Stimulated activated CD8-positive, alpha-beta memory T cell treated with anti-CD3 and anti-CD28 coated beads, Interleukin-4, amount 100 ng/mL, for 24 hours (primary cell): ENCODE measurements at regions not wholly inside any gene's neighbourhood (a gene's known extent, or its start where the extent isn't known, plus 50 kb on each side); places are given as distances from the start of the nearest gene placed in this dataset.
"Not testable (repeated sequence)": the region's sequence is repeated elsewhere in the genome, so short reads cannot be mapped to it uniquely, and the experiment has no call there.

Experiments
- DNase-seq: peaks from one replicate; pipeline ENCODE4 v3.0.0-alpha.2; 2020; ENCODE audit warnings: low read depth

DNA sequence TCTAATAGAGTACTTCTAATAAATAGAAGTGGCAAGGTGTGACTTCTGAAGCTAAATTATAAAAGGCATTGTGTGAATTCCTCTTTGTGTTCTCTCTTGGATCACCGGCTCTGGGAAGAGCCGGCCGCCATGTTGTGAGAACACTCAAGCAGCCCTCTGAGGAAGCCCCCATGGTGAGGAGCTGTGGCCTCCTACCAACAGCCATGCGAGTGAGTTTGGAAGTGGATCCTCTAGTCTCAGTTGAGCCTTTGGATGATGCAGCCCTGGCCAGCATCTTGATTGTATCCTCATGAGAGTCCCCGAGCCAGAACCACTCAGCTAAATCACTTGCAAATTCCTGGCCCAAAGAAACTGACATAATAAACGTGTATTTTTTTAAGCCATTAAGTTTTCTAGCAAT is 94.5 kb upstream of the CARD11 start:
- no peak for DNase-seq

DNA sequence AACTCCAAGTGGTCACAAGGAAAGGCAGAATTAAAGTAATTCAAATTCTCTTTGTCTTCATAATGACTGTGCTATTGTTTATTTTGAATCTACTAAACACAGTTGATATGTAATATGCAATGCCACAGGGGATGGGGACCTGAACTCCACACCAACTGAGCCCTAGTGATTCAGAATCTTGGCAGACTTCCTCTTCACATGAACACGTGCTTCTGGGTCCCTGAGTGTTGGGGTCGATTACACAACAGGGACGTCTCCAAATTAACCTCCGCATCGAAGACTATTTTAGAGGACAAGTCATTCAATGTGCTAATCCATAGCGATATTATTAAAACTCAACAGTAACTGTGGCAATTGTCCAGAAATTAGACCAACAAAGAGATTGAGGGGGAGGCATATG is 95.3 kb upstream of the CARD11 start:
- no peak for DNase-seq

DNA sequence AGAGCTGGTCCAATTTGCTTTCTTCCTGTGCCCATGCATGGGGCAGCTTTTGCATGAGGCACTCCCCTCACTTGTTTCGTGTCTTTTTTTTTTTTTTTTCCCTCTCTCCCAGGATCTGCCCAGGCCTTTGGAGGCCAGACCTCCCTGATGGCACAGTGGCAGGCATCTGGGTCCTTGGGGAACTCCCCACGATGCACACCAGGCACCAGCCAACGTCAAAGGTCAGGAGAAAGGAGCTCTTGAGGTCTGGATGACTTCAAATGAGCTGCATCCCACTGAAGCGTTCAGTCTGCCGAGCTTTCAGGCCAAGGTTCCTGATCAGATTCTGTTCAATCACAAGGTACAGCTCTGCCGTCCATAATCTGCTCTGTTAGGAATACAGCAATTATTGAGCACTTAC is 97.2 kb upstream of the CARD11 start:
- DNase-seq = no peak

DNA sequence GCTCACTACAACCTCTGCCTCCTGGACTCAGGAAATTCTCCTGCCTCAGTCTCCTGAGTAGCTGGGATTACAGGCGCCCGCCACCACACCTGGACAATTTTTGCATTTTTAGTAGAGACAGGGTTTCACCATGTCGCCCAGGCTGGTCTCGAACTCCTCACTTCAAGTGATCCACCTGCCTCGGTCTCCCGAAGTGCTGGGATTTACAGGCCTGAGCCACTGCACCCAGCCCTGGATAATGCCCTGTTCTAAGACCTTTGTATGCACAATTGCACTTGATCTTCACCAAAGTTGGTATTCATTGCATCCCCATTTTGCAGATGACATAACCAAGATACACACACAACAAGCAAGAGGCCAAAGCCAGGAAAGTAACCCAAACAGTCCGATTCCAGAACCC is 97.7 kb upstream of the CARD11 start:
- no peak for DNase-seq

DNA sequence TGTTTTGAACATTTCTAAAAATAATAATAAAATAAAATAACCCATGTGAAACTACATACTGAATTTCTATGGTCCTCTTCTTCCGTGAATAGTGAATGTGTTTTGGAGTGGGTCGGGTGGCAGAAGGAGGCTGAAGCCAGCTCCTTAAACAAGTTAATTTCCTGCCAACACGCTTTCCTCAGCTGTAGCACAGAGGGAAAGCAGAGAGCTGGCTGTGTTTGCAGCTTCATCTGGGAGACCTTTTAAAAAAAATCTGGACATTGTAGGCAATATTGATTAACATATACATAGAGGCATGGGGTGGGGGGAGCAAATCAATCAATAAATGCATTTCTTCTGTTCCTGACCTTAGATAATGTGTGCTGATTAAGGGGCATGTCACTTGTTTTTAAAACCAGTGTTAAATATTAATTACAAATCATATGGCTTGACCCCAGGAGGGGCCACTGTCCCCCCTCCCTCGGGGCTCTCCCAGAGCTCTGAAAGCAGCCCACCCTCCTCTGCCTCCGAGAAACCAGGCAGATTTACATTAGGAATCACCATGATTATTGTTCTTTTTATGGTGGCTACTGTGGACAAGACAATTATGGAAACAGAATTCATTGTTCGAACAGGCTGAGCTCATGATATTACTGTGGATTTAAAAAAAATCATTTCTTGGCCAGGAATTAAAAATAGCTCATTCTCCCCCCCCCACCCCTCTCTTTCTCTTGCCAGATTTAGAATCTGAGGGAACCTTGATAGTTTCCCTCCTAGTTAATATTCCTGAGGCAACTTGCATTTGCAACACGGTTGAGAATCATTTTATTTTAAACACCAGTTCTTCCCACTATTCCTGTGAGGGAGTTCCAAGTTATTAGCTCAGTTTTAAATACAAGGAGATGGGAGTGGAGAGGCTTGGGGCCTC is 100.5 kb upstream of the CARD11 start:
- no peak for DNase-seq

DNA sequence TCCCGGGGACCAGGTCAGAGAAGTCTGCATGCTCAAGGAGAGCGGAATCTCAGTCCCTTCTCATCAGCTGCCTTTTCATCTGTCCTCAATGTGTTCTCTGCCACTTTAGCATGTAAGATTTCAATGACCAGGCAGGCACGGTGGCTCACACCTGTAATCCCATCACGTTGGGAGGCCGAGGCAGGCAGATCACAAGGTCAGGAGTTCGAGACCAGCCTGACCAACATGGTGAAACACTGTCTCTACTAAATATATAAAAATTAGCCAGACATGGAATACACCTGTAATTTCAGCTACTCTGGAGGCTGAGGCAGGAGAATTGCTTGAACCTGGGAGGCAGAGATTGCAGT is 101.1 kb upstream of the CARD11 start:
- not testable (repeated sequence) for DNase-seq

DNA sequence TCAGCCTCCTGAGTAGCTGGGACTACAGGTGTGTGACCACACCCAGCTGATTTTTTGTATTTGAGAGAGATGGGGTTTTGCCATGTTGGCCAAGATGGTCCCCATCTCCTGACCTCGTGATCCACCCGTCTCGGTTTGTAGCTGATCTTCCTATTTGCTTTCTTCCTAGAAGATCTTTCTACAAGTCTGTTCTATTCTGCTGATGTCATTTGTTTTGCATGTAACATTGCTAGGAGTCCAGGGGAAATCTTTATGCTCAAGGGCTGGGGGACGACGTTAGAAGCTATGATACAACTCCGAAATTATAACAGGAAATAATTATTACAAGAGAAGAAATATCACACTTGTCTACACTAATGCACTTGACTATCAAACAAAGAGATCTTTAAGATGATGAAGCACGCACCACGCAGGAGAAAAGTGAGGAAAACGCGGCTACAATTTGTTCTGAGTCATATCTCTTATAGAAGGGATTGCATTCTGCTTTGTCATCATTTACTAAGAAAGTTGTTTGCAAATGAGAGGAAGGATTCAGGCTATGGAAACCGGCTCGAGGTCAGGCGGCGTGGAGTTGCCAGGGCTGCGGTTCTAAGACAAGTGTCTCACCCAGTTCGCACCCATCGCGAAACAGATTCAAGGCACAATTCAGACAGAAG is 103.0 kb upstream of the CARD11 start:
- DNase-seq = no peak

DNA sequence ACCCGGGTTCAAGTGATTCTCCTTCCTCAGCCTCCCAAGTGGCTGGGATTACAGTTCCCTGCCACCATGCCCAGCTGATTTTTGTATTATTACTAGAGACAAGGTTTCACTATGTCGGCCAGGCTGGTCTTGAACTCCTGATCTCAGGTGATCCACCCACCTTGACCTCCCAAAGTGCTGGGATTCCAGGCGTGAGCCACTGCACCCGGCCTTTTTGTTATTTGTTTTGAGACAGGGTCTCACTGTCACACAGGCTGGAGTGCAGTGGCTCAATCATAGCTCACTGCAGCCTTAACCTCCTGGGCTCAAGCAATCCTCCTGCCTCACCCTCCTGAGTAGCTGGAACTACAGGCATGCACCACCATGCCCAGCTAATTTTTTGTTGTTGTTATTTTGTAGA is 104.8 kb upstream of the CARD11 start:
- not testable (repeated sequence) for DNase-seq

DNA sequence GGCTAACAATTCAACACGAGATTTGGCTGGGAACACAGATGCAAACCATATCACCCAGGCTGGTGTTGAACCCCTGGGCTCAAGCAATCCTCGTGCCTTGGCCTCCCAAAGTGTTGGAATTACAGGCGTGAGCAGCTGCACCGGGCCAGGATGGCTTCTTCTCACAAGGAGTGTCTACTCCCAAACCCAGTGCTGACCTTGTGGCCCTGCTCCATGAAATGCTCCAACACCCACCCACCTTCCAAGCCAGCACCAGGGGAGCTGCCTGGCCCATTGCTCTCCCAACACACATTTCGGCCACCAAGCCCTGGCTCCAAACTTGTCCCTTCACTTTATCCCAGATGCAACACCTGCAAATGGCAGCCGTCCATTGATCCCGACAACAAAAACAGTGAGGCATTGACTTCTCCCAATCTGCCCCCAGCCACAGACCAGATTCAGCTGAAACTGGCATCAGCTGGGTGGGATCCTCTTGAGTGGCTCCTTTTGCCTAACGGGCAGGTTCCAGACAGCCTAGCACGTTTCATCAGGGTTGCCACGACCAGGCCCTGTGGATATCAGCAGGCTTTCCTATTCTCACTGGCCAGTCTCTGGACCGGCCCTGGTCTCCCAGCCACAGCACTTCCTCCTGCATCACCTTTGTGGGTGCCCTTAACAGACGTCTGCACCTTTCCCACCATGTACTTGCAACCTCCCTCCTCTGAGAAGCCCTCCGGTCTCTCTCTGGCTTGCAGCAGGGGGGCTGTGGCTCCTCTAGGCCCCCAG is 105.7 kb upstream of the CARD11 start:
- DNase-seq = no peak

DNA sequence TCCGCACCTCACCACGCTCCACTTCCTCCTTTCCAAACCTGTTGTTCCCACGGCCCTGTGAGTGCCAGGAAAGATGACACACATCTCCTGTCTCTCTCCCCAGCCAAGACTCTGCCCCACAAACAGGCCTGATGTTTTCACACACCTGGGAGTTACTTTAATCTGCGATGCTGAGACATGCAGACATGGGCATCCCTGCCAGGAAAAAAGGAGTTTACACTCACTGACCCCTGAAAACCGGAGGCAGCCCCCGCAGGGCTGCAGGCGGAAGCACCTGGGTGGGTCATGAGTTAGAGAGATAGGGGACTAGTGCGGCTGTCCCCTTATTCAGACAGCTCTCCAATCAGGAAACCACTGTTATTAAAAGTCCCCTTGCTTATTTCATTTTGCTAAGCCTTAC is 106.4 kb upstream of the CARD11 start:
- no peak for DNase-seq

DNA sequence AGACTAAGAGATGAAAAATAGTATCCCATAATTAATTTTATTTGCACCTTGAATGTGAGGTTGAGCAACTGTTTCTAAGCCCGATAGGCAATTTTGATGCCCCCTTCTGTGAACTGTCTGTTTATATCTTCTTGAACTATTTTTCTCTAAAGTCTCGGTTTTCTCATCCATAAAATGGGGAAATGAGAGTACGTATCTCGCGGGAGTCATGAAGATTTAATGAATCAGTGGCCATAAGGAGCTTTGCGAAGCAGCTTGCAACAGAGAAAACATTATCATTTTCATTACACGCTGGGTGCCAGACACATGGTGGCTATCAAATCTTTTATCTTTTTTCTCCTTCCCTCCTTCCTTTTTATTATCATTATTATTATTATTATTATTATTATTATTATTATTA is 108.1 kb upstream of the CARD11 start:
- DNase-seq = no peak

DNA sequence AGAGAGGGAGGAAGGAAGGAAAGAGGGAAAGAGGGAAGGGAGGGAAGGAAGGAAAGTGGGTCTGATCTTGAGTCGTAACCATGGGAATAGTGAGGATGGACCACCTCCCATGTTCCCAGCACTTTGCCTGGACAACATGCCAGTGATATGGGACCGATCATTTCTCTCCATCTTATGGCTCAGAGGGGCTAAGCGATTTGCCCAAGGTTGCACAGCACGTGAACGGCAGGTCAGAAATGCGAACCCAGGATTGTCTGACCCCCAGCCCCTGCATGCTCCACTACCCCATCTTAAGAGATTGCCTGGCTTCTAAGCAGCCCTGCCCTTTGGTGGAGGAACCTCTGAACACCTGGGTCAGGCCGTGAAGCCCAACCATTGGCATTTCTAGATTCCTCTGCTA is 109.0 kb upstream of the CARD11 start:
- DNase-seq = no peak

DNA sequence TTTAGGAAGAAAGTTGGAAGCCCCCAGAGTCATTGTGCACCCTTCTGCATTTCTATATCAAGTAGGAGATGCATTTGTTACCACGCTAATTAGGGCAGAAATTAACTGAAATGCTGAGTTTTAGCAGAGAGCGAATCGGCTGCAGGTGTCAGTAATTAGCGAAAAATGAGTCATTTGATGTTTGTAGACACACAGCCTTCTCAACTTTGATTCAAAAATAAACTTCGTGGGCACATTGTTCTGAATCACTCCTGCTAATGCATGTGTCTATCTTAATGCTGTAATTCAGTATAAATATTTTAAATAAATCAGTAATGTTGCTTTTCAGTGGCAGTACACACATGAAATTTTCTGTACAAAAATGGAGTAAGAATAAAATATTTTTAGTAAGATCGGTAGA is 109.5 kb upstream of the CARD11 start:
- no peak for DNase-seq

DNA sequence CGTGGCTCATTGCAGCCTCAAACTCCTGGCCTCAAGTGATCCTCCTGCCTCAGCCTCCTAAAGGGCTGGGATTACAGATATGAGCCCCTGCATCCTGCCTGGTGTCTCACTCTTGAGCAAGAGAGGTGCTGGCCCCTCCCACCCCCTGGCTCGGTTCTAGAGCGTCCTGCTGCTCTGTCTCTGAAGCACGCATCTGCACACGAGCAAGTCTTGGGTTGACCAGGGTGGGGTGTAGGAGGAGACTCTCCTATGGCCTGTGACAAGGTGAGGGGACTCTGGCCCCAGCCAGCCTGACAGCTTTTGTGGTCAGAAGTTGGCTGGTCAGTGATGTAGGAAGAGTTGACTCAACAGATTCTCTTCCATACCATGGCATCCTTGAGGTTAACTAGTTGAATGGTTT is 110.7 kb upstream of the CARD11 start:
- DNase-seq = no peak

DNA sequence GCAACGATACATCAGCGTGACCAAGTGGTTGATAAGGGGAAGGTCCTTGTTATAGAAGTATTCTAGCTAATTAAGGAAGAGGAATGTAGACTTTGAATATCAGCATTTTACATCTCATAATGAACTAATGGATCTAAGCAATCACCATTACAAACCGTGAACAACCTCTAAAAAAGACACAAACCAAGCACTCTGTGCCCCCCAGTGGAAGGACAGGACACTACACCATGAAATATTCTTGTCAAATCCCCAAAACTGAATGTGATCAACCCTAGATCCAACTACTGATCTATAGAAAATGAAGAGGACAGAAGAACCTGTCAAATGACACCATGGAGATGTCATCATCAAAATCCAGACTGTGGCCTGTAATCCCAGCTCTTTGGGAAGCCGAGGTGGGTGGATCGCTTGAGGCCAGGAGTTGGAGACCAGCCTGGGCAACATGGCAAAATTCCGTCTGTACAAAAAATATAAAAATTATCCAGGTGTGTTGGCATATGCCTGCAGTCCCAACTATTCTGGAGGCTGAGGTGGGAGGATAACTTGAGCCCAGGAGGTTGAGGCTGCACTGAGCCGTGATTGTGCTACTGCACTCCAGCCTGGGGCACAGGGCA is 111.3 kb upstream of the CARD11 start:
- peak; percentile 17 for DNase-seq

DNA sequence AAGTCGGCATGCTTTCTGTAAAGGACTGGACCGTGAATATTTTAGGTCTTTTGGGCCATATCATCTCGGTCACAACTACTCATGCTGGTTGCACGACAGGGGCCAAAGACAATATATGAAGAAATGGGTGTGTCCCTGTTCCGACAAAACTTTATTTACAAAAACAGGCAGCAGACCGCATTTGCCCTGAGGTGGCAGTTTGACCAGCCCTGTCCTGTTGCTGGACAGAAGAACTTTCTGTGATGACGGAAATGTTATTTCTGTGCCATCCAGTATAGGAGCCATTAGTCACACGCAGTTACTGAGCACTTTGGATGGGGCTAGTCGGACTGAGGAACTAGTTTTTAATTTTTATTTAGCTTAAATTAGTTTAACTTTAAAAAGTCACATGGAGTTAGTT is 112.8 kb upstream of the CARD11 start:
- no peak for DNase-seq

DNA sequence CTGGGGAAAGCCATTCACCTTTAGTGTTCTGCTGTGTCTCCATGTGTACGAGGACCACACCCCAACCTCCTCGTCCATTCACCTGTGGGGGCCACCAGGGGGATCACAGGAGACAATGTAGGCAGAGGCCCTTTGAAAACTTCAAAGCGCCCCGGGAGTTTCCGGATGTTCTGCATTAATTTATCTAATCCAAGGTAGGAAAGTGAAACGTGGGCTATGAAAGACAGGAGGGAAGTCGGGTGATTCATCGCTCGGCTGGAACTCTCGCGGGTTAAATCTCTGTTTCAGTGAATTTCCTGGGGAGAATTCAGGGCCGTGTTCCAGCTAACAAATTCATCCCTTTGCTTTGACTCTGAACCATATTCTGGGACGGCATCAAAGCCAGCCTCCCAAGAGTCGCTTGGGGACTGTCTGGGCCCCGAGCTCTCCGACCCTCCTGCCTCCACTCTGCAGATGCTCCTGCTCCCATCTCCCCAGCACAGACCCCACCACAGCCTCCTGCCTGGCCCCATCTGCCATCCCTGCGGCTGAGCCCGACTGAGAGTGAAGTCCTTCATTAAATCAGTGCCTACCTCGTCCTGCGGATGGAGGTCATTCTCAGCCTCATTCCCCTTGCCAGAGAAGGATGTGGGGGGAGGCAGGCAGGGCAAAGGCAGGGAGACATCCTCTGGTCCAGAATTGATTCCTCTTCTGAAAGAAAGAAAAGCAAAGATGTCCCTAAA is 114.1 kb upstream of the CARD11 start:
- DNase-seq = no peak

DNA sequence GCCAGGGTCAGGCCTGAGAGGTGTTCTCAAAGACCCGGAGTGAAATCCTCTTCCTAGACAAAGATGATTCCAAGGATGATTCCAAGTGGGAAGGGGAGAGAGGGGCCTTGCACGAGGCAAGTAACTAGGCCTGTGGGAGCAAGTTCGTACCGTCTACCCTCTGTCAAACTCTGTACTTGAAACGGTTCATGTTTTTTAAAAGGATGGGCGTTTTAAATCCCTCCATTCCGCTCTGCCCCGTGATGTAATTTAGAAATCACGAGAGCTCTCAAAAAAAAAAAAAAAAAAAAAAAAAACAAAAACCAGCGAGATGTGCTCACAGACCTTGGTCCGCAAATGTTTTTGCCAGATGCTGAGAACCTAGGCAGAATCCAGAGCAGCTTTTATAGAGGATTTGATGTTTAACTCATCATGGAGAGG is 114.7 kb upstream of the CARD11 start:
- no peak for DNase-seq

DNA sequence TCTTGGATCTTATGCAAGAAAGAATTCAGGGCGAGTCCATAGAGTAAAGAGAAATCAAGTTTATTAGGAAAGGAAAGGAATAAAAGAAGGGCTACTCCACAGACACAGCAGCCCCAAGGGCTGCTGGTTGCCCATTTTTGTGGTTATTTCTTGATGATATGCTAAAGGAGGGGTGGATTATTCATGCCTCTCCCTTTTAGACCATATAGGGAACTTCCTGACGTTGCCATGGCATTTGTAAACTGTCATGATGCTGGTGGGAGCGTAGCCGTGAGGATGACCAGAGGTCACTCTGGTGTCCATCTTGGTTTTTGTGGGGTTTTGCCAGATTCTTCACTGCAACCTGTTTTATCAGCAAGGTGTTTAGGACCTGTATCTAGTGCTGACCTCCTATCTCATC is 115.4 kb upstream of the CARD11 start:
- DNase-seq = no peak

DNA sequence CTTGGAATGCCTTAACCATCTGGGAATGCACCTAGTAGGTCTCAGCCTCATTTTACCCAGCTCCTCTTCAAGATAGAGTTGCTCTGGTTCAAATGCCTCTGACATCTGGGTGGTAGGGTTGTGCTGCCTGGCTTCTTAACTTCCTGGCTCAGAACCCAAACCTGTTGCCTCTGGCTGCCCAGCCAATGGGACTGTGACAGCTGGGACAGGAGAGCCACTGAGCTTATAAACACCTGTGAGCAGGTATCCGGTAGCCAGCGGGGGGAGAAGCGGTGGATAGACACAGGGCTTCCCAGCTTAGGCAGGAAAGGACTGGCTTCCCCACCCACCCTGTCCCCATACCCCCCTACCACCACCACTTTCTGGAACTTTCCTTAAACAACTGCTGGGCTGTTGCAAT is 115.8 kb upstream of the CARD11 start:
- DNase-seq = no peak

DNA sequence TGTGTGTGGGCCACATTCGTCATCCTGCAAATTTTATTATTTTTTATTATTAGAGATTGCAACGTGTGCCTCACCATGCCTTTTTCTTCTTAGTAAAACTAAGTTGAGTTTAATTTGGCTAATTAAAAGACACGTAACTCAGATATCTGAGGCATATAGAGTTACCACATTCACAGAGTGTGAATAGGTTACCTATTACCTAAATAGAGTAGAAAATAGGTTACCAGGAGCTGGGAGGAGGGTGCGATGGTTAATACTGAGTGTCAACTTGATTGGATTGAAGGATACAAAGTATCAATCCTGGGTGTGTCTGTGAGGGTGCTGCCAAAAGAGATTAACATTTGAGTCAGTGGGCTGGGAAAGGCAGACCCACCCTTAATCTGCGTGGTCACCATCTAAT is 116.3 kb upstream of the CARD11 start:
- not testable (repeated sequence) for DNase-seq

DNA sequence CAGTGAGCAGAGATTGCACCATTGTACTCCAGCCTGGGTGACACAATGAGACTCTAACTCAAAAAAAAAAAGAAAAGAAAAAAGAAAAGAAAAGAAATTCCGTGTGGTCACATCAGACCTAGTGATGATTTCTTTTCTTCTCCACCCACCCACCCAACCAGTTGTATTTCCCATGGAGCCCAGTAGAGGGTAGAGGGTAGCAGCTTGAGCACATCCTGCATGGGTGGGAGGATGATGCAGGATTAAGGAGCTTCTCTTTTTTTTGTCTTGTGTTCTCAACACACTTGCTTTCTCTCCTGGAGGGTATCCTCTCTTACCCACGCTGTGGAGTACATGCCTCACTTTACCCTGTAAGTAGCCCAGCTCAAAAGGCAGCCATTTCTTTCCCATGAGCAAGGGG is 118.6 kb upstream of the CARD11 start:
- DNase-seq = no peak
